H1 (cell line): ENCODE measurements at regions not wholly inside any gene's neighbourhood (a gene's known extent, or its start where the extent isn't known, plus 50 kb on each side); places are given as distances from the start of the nearest gene placed in this dataset.

Source experiments
- BACH1 ChIP-seq: IDR thresholded peaks from 2 replicates; pipeline ENCODE4 v1.6.1; 2012; ENCODE audit warnings: low read length, improper control_type of control experiment
- EP300 ChIP-seq, 2 experiments: IDR thresholded peaks; 1 replicate in 1 of 2; 2 replicates in 1 of 2; pipeline ENCODE4 v1.6.1; 2011 to 2012; ENCODE audit warnings: low read depth in 2 of 2, low read length in 2 of 2, mild to moderate bottlenecking in 2 of 2, borderline replicate concordance in 1 of 2, inconsistent platforms in 1 of 2, moderate library complexity in 1 of 2
- EZH2 ChIP-seq: fragments of 200-600 bp; sonication (generic); IDR thresholded peaks from 2 replicates; pipeline ENCODE4 v1.7.1; 2012; ENCODE audit warnings: low read depth, mild to moderate bottlenecking, moderate library complexity, low read length, inconsistent platforms; ENCODE audit not compliant: severe bottlenecking
- GABPA ChIP-seq: IDR thresholded peaks from 2 replicates; pipeline ENCODE4 v1.6.1; 2011; ENCODE audit warnings: mild to moderate bottlenecking, low read length, moderate library complexity, borderline replicate concordance; ENCODE audit not compliant: insufficient read depth
- JUN ChIP-seq: IDR thresholded peaks from 2 replicates; pipeline ENCODE4 v1.6.1; 2011; ENCODE audit warnings: low read depth, mild to moderate bottlenecking, improper control_type of control experiment, low read length
- MAFK ChIP-seq: IDR thresholded peaks from 2 replicates; pipeline ENCODE4 v1.6.1; 2012; ENCODE audit warnings: low read depth, mild to moderate bottlenecking, improper control_type of control experiment, low read length
- POLR2AphosphoS5 ChIP-seq: IDR thresholded peaks from 2 replicates; pipeline ENCODE4 v1.6.1; 2011; ENCODE audit warnings: low read depth, low read length
- RAD21 ChIP-seq, 2 experiments: IDR thresholded peaks in 1 of 2; conservative IDR thresholded peaks in 1 of 2; 2 replicates each; pipeline ENCODE4 v1.6.1; 2011; ENCODE audit warnings: low read depth in 2 of 2, low read length in 2 of 2, improper control_type of control experiment in 1 of 2, inconsistent platforms in 1 of 2, mild to moderate bottlenecking in 1 of 2, moderate library complexity in 1 of 2
- TAF1 ChIP-seq: IDR thresholded peaks from 2 replicates; pipeline ENCODE4 v1.6.1; 2011; ENCODE audit warnings: mild to moderate bottlenecking, low read depth, low read length
- TCF12 ChIP-seq: IDR thresholded peaks from 2 replicates; pipeline ENCODE4 v1.6.1; 2011; ENCODE audit warnings: low read depth, mild to moderate bottlenecking, low read length
- TF ChIP-seq, protein P1 (sequence below), 3 experiments: IDR thresholded peaks; 1 replicate in 2 of 3; 2 replicates in 1 of 3; pipeline versions ENCODE4 v1.5.1 to v1.6.1; 2011; ENCODE audit warnings: low read length in 3 of 3, mild to moderate bottlenecking in 3 of 3, inconsistent platforms in 2 of 3, low read depth in 1 of 3, moderate library complexity in 1 of 3; ENCODE audit not compliant: insufficient read depth in 1 of 3; ENCODE audit errors: control extremely low read depth in 1 of 3

DNA sequence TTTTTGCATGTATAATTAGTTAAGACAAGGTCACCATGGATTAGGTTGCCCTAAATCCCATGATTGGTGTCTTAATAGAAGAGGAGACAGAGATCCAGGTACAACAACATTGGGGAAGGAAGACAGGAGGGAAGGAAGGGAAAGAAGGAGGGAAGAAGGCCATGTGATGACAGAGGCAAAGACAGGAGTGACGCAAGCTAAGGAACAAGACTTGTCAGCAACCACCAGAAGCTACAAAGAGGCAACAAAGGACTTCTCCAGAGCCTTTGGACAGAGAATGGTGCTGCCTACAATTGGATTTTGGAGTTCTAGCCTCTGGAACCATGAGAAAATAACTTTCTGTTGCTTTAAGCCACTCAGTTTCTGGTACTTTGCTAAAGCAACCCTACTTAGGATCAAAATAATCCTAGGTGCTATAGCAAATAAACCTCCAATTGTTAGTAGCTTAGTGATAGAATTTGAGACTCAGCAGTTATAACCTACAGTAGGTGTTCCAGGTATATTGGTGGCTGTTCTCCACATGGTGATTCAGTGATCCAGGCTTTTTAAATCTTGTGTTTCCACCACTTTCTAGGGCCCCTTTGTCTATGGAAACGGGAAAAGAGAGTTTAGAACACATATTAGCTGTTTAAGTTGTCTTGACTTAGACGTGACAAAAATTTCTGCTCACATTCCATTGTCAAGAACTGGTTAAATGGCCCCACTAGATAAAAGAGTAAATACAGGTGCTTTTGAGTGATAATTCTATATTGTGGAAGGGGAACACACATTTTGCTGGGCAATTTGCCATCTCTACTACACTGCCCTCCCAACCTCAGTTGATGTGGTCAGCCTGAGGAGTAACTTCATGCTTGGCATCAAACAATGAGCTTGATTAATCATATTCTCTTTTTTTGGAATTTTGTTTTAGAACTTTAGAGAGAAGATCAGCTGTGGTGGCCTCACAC is 70.5 kb upstream of the SP4 start:
- TF ChIP-seq POLR2AphosphoS5 (no peak), BACH1 (no peak), GABPA (no peak), RAD21 (IDR thresholded peaks at IDR 0.05 in 1 of 2, conservative IDR thresholded peaks at IDR 0.05 in 1 of 2; ENCODE audit: low read depth in 2 of 2, low read length in 2 of 2) (no peak), JUN (no peak), EP300 (IDR thresholded peaks at IDR 0.05; ENCODE audit: borderline replicate concordance in 1 of 2, low read depth in 2 of 2, low read length in 2 of 2) (no peak), TAF1 (no peak), MAFK (no peak), EZH2 (no peak), TCF12 (no peak)
- TF ChIP-seq, protein P1, sequence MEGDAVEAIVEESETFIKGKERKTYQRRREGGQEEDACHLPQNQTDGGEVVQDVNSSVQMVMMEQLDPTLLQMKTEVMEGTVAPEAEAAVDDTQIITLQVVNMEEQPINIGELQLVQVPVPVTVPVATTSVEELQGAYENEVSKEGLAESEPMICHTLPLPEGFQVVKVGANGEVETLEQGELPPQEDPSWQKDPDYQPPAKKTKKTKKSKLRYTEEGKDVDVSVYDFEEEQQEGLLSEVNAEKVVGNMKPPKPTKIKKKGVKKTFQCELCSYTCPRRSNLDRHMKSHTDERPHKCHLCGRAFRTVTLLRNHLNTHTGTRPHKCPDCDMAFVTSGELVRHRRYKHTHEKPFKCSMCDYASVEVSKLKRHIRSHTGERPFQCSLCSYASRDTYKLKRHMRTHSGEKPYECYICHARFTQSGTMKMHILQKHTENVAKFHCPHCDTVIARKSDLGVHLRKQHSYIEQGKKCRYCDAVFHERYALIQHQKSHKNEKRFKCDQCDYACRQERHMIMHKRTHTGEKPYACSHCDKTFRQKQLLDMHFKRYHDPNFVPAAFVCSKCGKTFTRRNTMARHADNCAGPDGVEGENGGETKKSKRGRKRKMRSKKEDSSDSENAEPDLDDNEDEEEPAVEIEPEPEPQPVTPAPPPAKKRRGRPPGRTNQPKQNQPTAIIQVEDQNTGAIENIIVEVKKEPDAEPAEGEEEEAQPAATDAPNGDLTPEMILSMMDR (IDR thresholded peaks at IDR 0.05; ENCODE audit: control extremely low read depth in 1 of 3, insufficient read depth in 1 of 3, low read depth in 1 of 3, low read length in 3 of 3): no peak
